ENCODE measurements at regions not wholly inside any gene's neighbourhood (a gene's known extent, or its start where the extent isn't known, plus 50 kb on each side); places are given as distances from the start of the nearest gene placed in this dataset.

GRCh38 chr5:117295941-117296340 is 721.3 kb upstream of the SEMA6A start:
- Mint-ChIP-seq H3K27ac (no peak overlapping the region), H3K27me3 (ENCODE audit: low read depth) (no peaks in the 10 kb centered on the region), H3K4me1 (ENCODE audit: low read depth) (no peaks in the 10 kb centered on the region), H3K9me3 (peaks cover 8% of the 10 kb centered on the region), H3K36me3 (ENCODE audit: low read depth) (no peaks in the 10 kb centered on the region), H3K4me3 (no peak overlapping the region)

GRCh38 chr5:117286813-117287212 is 712.2 kb upstream of the SEMA6A start:
- H3K27me3 Mint-ChIP-seq (ENCODE audit: low read depth), result no peaks in the 10 kb centered on the region
- no peaks in the 10 kb centered on the region for H3K36me3 Mint-ChIP-seq (ENCODE audit: low read depth)
- no peak overlapping the region for H3K27ac Mint-ChIP-seq
- H3K4me1 Mint-ChIP-seq (ENCODE audit: low read depth), result no peaks in the 10 kb centered on the region
- H3K4me3 Mint-ChIP-seq, result no peak overlapping the region
- no peaks in the 10 kb centered on the region for H3K9me3 Mint-ChIP-seq

DNA sequence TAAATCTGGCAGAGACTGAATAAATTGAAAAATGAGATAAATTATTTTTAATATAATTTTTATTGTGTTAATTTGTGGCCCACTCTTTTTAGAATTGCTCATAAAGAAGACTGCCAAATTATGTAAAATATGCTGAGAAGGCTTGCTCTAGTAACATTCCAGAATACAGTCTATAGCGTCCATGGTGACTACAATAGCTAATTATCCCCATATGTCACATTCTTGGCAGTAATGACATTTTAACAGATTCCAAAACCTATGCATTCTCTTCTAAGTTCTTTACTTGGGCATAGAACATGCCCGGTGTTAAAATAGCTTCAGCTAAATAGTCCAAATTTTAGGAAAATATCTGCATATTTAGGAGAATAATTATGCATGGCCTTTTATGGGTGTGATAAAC is 697.0 kb upstream of the SEMA6A start:
- Mint-ChIP-seq H3K27me3 (ENCODE audit: low read depth) (no peaks in the 10 kb centered on the region), H3K27ac (no peak overlapping the region), H3K9me3 (peaks cover 5% of the 10 kb centered on the region), H3K4me1 (ENCODE audit: low read depth) (no peaks in the 10 kb centered on the region), H3K4me3 (no peak overlapping the region), H3K36me3 (ENCODE audit: low read depth) (no peaks in the 10 kb centered on the region)

DNA sequence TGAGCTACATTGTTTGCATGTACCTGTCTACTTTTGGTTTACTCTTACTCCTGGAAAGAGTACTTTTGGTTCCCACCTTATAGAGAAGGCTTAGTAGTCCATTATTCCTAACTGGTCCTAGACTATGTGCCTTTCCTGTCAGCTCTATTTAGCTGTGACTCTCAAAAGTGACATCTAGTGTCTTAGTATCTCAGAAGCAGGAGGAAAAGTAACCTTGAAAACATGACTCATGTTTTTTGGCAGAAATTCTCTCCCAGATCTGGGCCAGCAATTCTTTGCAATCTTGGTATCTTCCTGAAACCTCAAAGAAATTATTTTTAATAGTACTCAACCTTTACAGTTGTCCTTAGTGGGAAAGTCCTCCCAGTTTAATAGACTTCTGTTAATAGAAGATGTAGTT is 691.7 kb upstream of the SEMA6A start:
- Mint-ChIP-seq H3K9me3 (no peaks in the 10 kb centered on the region), H3K4me1 (ENCODE audit: low read depth) (no peaks in the 10 kb centered on the region), H3K36me3 (ENCODE audit: low read depth) (no peaks in the 10 kb centered on the region), H3K27ac (no peak overlapping the region), H3K4me3 (no peak overlapping the region), H3K27me3 (ENCODE audit: low read depth) (no peaks in the 10 kb centered on the region)

DNA sequence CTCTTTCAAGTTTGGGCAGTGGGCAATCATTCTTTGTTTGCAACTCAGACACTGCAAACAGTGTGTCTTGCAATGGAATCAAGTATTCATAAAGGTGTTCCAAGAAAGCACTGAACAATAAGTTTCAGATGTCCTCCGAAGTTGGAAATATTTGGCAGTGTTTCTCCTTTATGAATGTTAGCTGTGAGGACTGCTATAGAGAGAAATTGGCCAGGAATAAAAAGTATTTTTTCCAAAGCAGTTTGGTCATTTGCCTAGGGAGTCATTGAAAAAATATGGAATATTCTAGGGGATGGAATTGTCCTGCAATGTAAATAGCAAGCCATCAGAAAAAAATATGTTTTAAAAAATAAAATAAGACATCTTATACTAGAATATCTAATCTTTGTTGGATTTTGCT is 688.6 kb upstream of the SEMA6A start:
- H3K9me3 Mint-ChIP-seq, result no peaks in the 10 kb centered on the region
- no peaks in the 10 kb centered on the region for H3K36me3 Mint-ChIP-seq (ENCODE audit: low read depth)
- no peaks in the 10 kb centered on the region for H3K27me3 Mint-ChIP-seq (ENCODE audit: low read depth)
- no peak overlapping the region for H3K4me3 Mint-ChIP-seq
- no peaks in the 10 kb centered on the region for H3K4me1 Mint-ChIP-seq (ENCODE audit: low read depth)
- no peak overlapping the region for H3K27ac Mint-ChIP-seq

DNA sequence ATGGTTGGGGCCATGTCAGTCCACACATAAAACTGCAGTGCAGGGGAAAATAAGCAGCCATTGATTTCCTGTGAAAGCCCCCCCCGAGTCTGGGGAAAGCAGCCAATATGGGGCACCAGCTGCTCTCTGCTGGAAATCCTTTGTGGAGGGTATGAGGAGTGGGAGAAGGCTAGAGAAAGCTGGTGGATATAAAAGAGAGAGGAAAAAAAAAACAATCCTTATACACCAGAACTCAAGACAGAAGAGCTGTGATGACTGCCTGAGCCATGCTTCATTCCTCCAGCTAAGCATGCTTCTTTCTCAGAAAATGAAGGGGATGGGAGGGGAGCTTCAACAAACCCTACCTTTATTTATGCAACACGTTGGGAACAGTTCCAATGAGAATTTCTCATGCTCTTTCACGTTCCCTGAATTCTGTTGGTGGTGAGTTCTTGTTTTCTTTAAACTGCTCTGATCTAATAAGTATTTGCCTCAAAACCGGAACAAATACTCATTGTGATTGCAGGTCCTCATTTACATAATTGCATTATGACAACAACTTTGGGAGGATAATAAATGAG is 688.0 kb upstream of the SEMA6A start:
- no peaks in the 10 kb centered on the region for H3K27me3 Mint-ChIP-seq (ENCODE audit: low read depth)
- H3K4me3 Mint-ChIP-seq, result no peak overlapping the region
- no peaks in the 10 kb centered on the region for H3K4me1 Mint-ChIP-seq (ENCODE audit: low read depth)
- no peaks in the 10 kb centered on the region for H3K36me3 Mint-ChIP-seq (ENCODE audit: low read depth)
- H3K9me3 Mint-ChIP-seq, result no peaks in the 10 kb centered on the region
- no peak overlapping the region for H3K27ac Mint-ChIP-seq

- Mint-ChIP-seq H3K27me3 (ENCODE audit: low read depth) (no peaks in the 10 kb centered on the region), H3K9me3 (no peaks in the 10 kb centered on the region), H3K4me3 (no peak overlapping the region), H3K27ac (no peak overlapping the region), H3K36me3 (ENCODE audit: low read depth) (no peaks in the 10 kb centered on the region), H3K4me1 (ENCODE audit: low read depth) (no peaks in the 10 kb centered on the region)
These were observed 687.4 kb upstream of the SEMA6A start for GRCh38 chr5:117261948-117262571.

GRCh38 chr5:117255211-117256027 is 680.8 kb upstream of the SEMA6A start:
- no peaks in the 10 kb centered on the region for H3K4me1 Mint-ChIP-seq (ENCODE audit: low read depth)
- no peaks in the 10 kb centered on the region for H3K27me3 Mint-ChIP-seq (ENCODE audit: low read depth)
- H3K9me3 Mint-ChIP-seq, result no peaks in the 10 kb centered on the region
- no peak overlapping the region for H3K4me3 Mint-ChIP-seq
- no peak overlapping the region for H3K27ac Mint-ChIP-seq
- no peaks in the 10 kb centered on the region for H3K36me3 Mint-ChIP-seq (ENCODE audit: low read depth)

GRCh38 chr5:117252566-117252965 is 677.9 kb upstream of the SEMA6A start:
- Mint-ChIP-seq H3K27ac (no peak overlapping the region), H3K27me3 (ENCODE audit: low read depth) (no peaks in the 10 kb centered on the region), H3K9me3 (no peaks in the 10 kb centered on the region), H3K36me3 (ENCODE audit: low read depth) (no peaks in the 10 kb centered on the region), H3K4me3 (no peak overlapping the region), H3K4me1 (ENCODE audit: low read depth) (no peaks in the 10 kb centered on the region)

DNA sequence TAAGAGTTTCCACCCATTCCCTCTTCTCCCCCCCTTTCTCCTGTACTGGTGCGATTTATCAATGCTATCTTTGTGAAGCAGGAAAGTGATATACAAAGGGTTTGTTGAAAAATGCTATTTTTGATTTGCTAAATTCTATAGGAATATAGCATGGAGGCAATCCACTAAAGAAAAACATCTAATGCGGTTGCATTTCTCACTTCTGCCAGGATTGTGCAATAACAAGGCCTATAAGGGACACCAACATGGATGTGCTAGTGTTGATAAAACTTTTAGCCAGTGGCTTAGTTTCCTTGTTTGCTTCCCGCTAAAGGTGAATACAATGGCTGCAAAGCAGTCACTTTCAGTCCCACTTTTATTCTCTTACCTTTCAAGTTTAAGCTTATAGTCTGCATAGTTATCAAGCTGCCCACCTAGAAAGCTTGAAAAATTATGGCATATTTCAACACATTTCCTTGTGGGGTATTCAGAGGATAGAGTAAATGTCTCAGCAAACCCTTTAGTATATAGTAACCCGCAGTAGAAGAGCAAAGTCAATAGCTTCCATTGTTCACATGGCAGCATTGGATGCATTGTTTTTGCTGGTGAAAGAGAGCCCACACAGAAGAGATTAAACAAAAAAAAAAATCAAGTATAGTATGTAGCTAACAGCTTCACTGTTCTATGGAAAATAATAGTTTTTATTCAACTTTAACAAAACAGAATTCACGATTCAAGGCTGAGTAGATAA is 674.6 kb upstream of the SEMA6A start:
- H3K9me3 Mint-ChIP-seq, result no peaks in the 10 kb centered on the region

GRCh38 chr5:117246424-117246823 is 671.8 kb upstream of the SEMA6A start:
- no peaks in the 10 kb centered on the region for H3K9me3 Mint-ChIP-seq

More for the DNA sequence above, 674.6 kb upstream of the SEMA6A start:
- Mint-ChIP-seq H3K4me3 (no peak overlapping the region), H3K27ac (no peak overlapping the region), H3K36me3 (ENCODE audit: low read depth) (no peaks in the 10 kb centered on the region), H3K27me3 (ENCODE audit: low read depth) (no peaks in the 10 kb centered on the region), H3K4me1 (ENCODE audit: low read depth) (no peaks in the 10 kb centered on the region)

GRCh38 chr5:117245130-117245529 is 670.5 kb upstream of the SEMA6A start:
- Mint-ChIP-seq H3K9me3 (peaks cover 4% of the 10 kb centered on the region), H3K27me3 (ENCODE audit: low read depth) (no peaks in the 10 kb centered on the region), H3K27ac (no peak overlapping the region), H3K4me1 (ENCODE audit: low read depth) (no peaks in the 10 kb centered on the region), H3K36me3 (ENCODE audit: low read depth) (no peaks in the 10 kb centered on the region), H3K4me3 (no peak overlapping the region)

More at GRCh38 chr5:117246424-117246823, 671.8 kb upstream of the SEMA6A start:
- no peaks in the 10 kb centered on the region for H3K36me3 Mint-ChIP-seq (ENCODE audit: low read depth)
- no peaks in the 10 kb centered on the region for H3K4me1 Mint-ChIP-seq (ENCODE audit: low read depth)
- H3K27ac Mint-ChIP-seq, result no peak overlapping the region
- H3K4me3 Mint-ChIP-seq, result no peak overlapping the region
- H3K27me3 Mint-ChIP-seq (ENCODE audit: low read depth), result no peaks in the 10 kb centered on the region

GRCh38 chr5:117242028-117242427 is 667.4 kb upstream of the SEMA6A start:
- Mint-ChIP-seq H3K4me3 (no peak overlapping the region), H3K27me3 (ENCODE audit: low read depth) (no peaks in the 10 kb centered on the region), H3K4me1 (ENCODE audit: low read depth) (no peaks in the 10 kb centered on the region), H3K27ac (no peak overlapping the region), H3K9me3 (peaks cover 4% of the 10 kb centered on the region), H3K36me3 (ENCODE audit: low read depth) (no peaks in the 10 kb centered on the region)

DNA sequence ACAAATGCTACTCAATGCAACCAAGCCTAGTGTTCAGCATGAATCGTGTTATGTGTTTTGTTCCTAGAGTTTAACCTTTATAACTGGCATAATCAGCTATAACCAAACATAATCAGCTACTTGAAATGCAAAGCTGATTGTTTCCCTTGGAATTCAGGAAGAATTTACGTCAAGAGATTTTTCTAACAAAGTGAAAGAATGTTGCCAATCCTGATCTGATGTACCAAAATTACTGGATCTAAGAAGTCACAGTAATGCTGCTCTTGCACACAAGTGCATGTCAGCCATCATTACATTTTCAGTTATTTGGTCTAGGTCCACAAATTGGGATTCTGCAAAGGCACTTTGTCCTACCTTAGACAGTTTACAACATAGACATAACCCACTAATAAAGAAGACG is 662.3 kb upstream of the SEMA6A start:
- Mint-ChIP-seq H3K27me3 (ENCODE audit: low read depth) (no peaks in the 10 kb centered on the region), H3K4me1 (ENCODE audit: low read depth) (no peaks in the 10 kb centered on the region), H3K9me3 (peaks cover 4% of the 10 kb centered on the region), H3K36me3 (ENCODE audit: low read depth) (no peaks in the 10 kb centered on the region), H3K4me3 (no peak overlapping the region), H3K27ac (no peak overlapping the region)
